NCI-H1417 (cell line): ENCODE measurements at regions not wholly inside any gene's neighbourhood (a gene's known extent, or its start where the extent isn't known, plus 50 kb on each side); places are given as distances from the start of the nearest gene placed in this dataset.
"Not testable (repeated sequence)": the region's sequence is repeated elsewhere in the genome, so short reads cannot be mapped to it uniquely, and the experiment has no call there.

Source experiments
- DNase-seq, 3 experiments: peaks; one replicate each; lab custom pipeline; 2025; lab: John Stamatoyannopoulos, UW

GRCh38 chr3:125822175-125822574 lies 146.8 kb upstream of the ROPN1B start:
- not testable (repeated sequence) for DNase-seq

- DNase-seq, result not testable (repeated sequence)
Measured at GRCh38 chr3:125831005-125831750, 137.8 kb upstream of the ROPN1B start.

DNA sequence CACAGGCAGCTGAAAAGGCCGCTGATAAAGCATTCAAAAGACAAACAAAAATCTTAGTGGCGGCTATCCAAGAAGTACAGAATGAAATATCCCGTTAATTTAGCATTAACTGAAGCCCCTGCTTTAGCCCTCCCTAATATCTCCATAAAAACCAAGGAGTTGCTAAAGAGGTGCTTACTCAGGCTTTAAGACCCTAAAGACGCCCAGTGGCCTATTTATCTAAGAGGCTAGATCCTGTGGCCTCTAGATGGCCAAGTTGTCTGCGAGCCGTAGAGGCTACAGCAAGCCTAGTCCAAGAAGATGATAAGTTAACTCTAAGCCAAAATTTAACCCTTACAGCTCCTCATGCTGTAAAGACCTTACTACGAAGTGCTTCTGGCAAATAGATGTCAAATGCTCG lies 133.4 kb upstream of the ROPN1B start:
- DNase-seq, result not testable (repeated sequence)

DNA sequence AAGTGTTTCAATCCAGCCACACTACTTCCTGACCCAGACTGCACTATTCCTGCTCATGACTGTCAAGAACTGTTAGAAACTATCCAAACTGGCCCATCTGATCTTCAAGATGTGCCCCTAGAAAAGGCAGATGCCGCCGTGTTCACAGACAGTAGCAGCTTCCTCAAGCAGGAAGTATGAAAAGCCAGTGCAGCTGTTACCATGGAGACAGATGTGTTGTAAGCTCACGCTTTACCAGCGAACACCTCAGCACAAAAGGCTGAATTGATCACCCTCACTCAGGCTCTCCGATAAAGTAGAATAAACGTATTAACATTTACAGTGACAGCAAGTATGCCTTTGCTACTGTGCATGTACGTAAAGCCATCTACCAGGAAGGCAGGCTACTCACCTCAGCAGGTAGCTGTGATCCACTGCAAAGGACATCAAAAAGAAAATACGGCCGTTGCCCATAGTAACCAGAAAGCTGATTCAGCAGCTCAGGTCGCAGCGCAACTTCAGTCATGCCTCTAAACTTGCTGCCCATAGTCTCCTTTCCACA lies 132.9 kb upstream of the ROPN1B start:
- DNase-seq, result peak in 2 of 3 experiments; percentile 51 to 64

DNA sequence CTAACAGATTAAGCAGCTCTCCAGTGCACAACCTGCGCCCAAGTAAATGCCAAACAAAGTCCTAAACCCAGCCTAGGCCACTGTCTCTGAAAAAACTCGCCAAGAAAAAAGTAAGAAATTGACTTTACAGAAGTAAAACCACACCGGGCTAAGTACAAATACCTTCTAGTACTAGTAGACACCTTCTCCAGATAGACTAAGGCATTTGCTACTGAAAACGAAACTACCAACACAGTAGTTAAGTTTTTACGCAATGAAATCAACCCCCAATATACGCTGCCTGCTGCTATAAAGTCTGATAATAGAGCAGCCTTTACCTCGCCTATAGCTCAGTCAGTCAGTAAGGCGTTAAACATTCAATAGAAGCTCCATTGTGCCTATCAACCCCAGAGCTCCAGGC lies 132.2 kb upstream of the ROPN1B start:
- DNase-seq, result not testable (repeated sequence)

DNA sequence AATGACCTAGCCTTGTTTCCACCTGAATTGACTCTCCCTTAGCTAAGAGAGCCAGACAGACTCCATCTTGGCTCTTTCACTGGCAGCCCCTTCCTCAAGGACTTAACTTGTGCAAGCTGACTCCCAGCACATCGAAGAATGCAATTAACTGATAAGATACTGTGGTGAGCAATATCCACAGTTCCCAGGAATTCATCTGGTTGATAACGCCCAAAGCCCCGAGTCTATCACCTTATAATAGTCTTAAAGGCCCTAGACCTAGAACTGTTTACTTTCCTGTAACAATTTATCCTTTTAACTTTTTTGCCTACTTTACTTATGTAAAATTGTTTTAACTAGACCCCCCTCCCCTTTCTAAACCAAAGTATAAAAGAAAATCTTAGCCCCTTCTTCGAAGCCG lies 130.1 kb upstream of the ROPN1B start:
- DNase-seq, result not testable (repeated sequence)

DNA sequence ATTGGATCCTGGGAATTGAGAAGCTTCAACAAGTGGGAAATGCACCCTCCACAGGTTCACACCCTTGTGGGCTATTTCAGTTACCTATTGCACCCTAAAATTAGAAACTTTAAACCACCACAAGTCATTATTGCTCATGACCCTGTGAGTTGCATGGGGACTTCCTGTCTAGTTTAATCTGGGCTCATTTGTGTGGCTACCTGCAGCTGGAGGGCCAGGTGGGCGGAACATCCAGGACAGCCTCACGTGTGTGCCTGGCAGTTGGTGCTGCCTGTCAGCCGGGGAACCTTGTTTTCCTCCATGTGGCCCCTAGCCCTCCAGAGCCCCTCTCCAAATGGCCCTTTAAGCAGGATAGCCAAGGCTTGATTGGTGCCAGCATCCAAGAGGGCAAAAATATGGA lies 128.5 kb upstream of the ROPN1B start:
- not testable (repeated sequence) for DNase-seq

GRCh38 chr3:125847966-125848365 lies 121.0 kb upstream of the ROPN1B start:
- not testable (repeated sequence) for DNase-seq

DNA sequence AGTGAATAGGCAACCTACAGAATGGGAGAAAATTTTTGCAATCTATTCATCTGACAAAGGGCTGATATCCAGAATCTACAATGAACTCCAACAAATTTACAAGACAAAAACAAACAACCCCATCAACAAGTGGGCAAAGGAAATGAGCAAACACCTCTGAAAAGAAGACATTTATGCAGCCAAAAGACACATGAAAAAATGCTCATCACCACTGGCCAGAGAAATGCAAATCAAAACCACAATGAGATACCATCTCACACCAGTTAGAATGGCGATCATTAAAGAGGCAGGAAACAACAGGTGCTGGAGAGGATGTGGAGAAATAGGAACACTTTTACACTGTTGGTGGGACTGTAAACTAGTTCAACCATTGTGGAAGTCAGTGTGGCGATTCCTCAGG lies 114.0 kb upstream of the ROPN1B start:
- DNase-seq, result not testable (repeated sequence)

DNA sequence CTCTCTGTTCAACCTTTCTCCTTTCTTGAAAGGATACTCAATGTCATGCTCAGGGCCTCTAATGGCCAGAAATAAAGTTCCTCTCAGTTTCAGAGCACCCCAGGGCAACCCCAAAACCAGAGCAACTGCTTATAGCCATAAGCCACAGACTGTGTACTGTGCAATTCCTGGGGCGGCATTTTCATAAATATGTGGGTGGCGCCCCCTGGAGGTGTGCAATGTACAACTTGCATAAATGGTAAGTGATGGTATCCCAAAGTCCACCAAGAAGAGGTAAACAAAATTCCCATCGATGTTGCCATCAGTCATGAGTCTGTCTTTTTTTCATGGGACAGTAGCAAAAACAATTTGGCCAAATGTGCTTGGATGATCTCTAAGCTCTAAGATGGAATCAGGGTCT lies 108.4 kb upstream of the ROPN1B start:
- not testable (repeated sequence) for DNase-seq

GRCh38 chr3:125862841-125863254 lies 106.1 kb upstream of the ROPN1B start:
- not testable (repeated sequence) for DNase-seq

DNA sequence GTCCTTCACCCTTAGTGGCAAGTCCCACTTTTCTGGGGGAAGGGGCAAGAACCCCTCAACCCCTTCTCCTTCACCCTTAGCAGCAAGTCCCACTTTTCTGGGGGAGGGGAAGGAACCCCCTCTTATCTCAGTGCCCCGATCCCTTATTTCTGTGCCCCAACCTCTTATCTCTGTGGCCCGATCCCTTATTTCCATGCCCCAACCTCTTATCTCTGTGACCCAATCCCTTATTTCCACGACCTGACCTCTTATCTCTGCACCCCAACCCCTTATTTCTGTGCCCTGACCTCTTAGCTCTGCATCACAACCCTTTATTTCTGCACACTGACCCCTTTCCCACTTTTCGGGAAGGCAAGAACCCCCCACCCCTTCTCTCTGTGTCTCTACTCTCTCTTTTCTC lies 104.4 kb upstream of the ROPN1B start:
- DNase-seq, result not testable (repeated sequence)

- peak; percentile 71 to 92 (median 92) for DNase-seq
Measured at GRCh38 chr3:125886006-125886405, 83.0 kb upstream of the ROPN1B start.

DNA sequence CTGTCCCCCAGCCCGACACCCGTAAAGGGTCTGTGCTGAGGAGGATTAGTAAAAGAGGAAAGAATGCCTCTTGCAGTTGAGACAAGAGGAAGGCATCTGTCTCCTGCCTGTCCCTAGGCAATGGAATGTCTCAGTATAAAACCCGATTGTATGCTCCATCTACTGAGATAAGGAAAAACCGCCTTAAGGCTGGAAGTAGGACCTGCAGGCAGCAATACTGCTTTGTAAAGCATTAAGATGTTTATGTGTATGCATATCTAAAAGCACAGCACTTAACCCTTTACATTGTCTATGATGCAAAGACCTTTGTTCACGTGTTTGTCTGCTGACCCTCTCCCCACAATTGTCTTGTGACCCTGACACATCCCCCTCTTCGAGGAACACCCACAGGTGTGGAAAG lies 69.8 kb upstream of the ROPN1B start:
- not testable (repeated sequence) for DNase-seq

DNA sequence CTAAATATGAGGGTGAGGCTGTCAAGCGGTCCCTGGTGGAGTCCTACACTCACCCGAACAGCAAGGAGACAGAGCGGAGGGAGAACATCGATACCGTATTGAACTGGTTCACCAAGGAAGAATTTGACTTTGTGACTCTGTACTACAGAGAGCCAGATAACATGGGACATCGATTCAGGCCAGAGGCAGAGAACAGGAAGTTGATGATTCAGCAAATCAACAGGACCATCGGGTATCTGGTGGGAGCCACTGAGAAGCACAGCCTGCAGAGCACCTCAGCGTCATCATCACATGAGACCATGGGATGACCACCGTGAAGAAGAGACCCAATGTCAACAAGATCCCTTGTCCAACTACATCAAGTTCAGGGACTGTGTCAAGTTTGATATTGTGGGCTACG lies 67.5 kb upstream of the ROPN1B start:
- not testable (repeated sequence) for DNase-seq

- not testable (repeated sequence) for DNase-seq
Measured at GRCh38 chr3:125903780-125904455, 65.1 kb upstream of the ROPN1B start.

DNA sequence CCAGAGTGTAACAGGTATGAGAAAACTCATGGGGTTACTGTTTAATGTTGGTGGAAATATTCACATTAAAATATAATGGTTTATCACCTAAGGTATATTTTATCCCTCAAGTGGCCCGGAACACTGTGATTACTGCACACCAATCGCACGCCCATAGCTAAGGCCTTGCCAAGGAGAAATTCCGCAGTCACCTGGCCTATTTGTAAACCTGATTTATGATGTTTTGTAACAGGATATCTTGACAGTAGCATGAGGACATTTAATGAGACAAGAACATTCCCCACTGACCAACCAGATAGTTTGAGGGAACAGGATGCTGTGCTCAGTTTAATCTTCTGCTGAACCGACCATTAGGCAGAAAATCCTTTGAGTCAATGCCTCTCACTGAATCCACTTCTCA lies 61.7 kb upstream of the ROPN1B start:
- peak; percentile 29 to 79 (median 59) for DNase-seq

- DNase-seq, result not testable (repeated sequence)
Measured at GRCh38 chr3:125910851-125911250, 58.1 kb upstream of the ROPN1B start.

- peak; percentile 20 to 67 (median 38) for DNase-seq
Measured at GRCh38 chr3:125914608-125915436, 54.2 kb upstream of the ROPN1B start.

GRCh38 chr3:125915437-125915787 lies 53.6 kb upstream of the ROPN1B start:
- peak in 1 of 3 experiments; percentile 50 for DNase-seq

DNA sequence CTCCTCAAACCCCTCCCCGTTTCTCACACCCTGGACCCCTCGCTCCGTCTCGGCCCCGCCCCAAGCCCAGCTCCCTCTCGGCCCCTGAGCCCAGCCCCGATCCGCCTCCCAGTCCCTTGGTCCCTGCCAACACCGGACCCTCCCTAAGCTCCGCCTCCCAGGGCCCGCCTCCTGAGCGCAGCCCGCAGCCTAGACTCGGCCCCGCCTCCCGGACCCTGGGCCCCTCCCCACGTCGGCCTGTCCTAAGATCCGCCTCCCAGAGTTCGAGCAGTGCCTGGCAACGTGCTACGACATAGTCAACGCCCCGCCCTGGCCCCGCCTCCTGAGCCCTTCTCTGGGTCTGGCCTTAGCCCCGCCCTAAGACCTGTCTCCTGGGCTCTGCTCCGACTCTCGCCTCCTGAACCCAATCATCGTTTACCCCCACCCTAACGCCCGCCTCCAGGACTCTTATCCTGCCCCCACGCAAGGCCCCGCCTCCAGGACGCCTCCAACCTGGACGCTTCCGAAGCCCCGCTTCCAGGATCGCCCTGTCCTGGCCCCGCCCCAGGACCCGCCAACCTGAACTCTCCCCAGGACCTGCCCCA lies 53.1 kb upstream of the ROPN1B start:
- peak; percentile 97 to 98 (median 97) for DNase-seq
